ENCODE measurements at regions not wholly inside any gene's neighbourhood (a gene's known extent, or its start where the extent isn't known, plus 50 kb on each side); places are given as distances from the start of the nearest gene placed in this dataset.

GRCh38 chr10:6781133-6781770 lies 201.2 kb upstream of the PRKCQ start:
- no peak for TF ChIP-seq CTCF (IDR thresholded peaks at IDR 0.05)
- Mint-ChIP-seq H3K4me1 (peaks cover 10% of the 10 kb centered on the region), H3K27ac (no peak overlapping the region), H3K9me3 (no peaks in the 10 kb centered on the region), H3K27me3 (ENCODE audit: low read depth, poor library complexity) (peaks cover 26% of the 10 kb centered on the region), H3K36me3 (ENCODE audit: low read depth) (no peaks in the 10 kb centered on the region), H3K4me3 (no peak overlapping the region)
- no peak for DNase-seq

GRCh38 chr10:6780008-6780677 lies 200.1 kb upstream of the PRKCQ start:
- peaks cover 10% of the 10 kb centered on the region for H3K4me1 Mint-ChIP-seq
- TF ChIP-seq CTCF (IDR thresholded peaks at IDR 0.05), result no peak
- no peaks in the 10 kb centered on the region for H3K36me3 Mint-ChIP-seq (ENCODE audit: low read depth)
- no peak for DNase-seq
- H3K27me3 Mint-ChIP-seq (ENCODE audit: low read depth, poor library complexity), result peaks cover 34% of the 10 kb centered on the region
- no peak overlapping the region for H3K4me3 Mint-ChIP-seq
- no peaks in the 10 kb centered on the region for H3K9me3 Mint-ChIP-seq
- H3K27ac Mint-ChIP-seq, result no peak overlapping the region

DNA sequence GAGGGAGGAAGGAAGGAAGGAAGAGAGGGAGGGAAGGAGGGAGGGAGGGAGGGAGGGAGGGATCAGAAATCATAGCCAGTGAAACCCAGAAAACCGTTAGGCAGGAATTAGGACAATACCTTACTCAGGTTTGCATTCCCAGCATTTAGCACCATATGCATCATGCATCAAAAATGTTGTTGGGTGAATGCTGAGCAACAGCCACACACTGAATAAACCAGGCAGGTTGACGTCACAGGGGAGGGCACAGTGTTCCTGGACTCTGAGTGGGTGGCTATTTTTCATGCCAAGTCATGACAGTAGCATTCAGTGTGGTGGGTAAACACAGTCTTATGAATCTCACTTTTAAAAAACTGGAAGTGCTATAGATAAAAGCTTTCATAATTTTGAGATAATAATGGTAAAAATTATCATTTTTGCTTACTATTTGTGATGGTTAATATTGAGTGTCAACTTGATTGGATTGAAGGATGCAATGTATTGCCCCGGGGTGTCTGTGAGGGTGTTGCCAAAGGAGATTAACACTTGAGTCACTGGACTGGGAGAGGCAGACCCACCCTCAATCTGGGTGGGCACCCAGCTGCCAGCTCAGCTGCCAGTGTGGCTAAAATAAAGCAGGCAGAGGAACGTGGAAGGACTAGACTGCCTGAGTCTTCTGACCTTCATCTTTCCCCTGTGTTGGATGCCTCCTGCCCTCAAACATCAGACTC lies 199.1 kb upstream of the PRKCQ start:
- Mint-ChIP-seq H3K4me3 (no peak overlapping the region), H3K9me3 (no peaks in the 10 kb centered on the region), H3K36me3 (ENCODE audit: low read depth) (no peaks in the 10 kb centered on the region), H3K4me1 (peaks cover 10% of the 10 kb centered on the region), H3K27me3 (ENCODE audit: low read depth, poor library complexity) (peaks cover 35% of the 10 kb centered on the region), H3K27ac (no peak overlapping the region)
- TF ChIP-seq CTCF (IDR thresholded peaks at IDR 0.05), result no peak
- no peak for DNase-seq

DNA sequence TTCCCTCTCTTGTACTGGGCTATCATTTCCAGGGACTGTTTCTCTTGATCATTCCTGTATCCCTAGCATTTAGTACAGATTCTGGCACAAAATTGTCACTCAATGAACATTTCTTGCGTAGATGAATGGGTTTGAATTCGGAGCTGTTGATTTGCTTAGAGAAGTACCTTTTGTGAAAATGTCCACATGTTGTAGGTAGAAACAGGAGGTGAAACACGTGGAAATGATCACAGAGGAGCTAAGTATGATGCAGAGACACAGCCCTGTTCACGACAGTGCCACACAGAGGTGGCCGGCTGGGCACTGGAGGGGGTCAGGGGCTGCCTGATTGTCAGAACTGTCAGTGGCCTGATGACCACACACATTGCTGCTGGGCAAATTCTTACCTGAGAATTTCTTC lies 196.1 kb upstream of the PRKCQ start:
- Mint-ChIP-seq H3K27me3 (ENCODE audit: low read depth, poor library complexity) (peaks cover 39% of the 10 kb centered on the region), H3K36me3 (ENCODE audit: low read depth) (no peaks in the 10 kb centered on the region), H3K9me3 (no peaks in the 10 kb centered on the region), H3K4me3 (no peak overlapping the region), H3K27ac (no peak overlapping the region), H3K4me1 (peaks cover 1% of the 10 kb centered on the region)
- no peak for TF ChIP-seq CTCF (IDR thresholded peaks at IDR 0.05)
- DNase-seq, result no peak

DNA sequence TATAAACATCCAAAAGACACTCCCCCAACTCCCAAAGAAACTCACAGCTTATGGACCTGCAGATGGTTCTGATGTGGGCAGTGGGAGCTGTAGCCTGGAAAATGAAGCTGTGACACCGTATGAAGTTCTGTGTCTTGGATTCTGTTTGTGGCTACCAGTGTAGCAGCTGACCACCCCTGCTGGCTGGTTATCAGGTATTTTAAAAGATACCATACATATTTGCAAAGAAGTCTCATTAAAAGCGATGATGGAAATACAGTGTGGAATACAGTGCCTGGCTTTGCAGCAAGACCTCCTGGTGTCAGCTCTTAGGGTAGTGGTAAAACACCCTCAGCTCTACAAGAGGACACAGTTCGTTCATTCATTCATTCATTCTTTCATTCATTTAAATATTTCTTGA lies 194.3 kb upstream of the PRKCQ start:
- Mint-ChIP-seq H3K4me1 (no peaks in the 10 kb centered on the region), H3K9me3 (peaks cover 6% of the 10 kb centered on the region), H3K27me3 (ENCODE audit: low read depth, poor library complexity) (peaks cover 33% of the 10 kb centered on the region), H3K27ac (no peak overlapping the region), H3K4me3 (no peak overlapping the region), H3K36me3 (ENCODE audit: low read depth) (no peaks in the 10 kb centered on the region)
- TF ChIP-seq CTCF (IDR thresholded peaks at IDR 0.05), result no peak
- no peak for DNase-seq

Measured in nephron progenitor cell (in vitro differentiated cells).